ENCODE measurements at regions not wholly inside any gene's neighbourhood (a gene's known extent, or its start where the extent isn't known, plus 50 kb on each side); places are given as distances from the start of the nearest gene placed in this dataset.

DNA sequence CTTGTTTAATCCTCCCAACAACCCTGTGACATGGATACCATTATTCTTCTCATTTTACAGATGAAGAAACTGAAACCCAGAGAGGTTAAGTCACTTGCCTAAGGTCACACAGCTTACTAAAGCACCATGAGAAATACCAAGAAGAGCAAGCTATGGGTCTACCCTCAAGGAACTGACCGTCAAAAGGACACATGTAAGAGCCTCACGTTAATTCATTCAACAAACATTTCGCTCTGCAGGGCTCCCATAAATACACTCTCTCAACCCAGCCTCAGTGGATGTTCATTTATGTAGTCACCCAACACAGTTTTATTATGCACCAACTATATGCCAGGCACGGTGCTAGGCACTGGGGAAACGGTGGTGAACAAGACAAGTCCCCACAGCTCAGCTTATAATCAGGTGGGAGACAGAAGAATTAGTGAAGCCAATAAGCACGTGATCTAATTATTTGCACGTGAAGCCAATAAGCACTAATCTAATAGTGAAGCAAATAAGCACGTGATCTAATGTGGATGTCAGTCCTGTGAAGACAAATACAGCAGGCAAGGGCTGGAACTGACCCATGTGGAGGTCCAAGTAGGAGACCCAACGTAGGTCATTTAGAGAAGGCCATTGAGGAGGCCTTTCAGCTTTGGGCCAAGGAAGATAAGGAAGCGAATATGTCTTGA, 52.1 kb upstream of the ZBTB40 start:
- CTCF ChIA-PET (ENCODE audit: partially characterized antibody), result interaction anchor here (0.5 to 2.9 kb wide), 5 partner anchors 10 to 895 kb away, joined by 3 to 10 read pairs (median 4); no protein-coding TSS in a partner anchor
- FAIRE-seq, result peak; percentile 32

More for the DNA sequence above, 52.1 kb upstream of the ZBTB40 start:
- no peak overlapping the region for H3K56ac ChIP-seq (replicated peaks; ENCODE audit: insufficient read length, low read depth, low read length)
- H2AFZ ChIP-seq (ENCODE audit: low read length), result no peak overlapping the region
- no peak overlapping the region for H3K4ac ChIP-seq (replicated peaks; ENCODE audit: insufficient read length, low read depth, low read length)
- no peak overlapping the region for H2BK5ac ChIP-seq (ENCODE audit: low read depth, low read length)
- no peak overlapping the region for H3K14ac ChIP-seq (ENCODE audit: insufficient read length)
- WGBS, 2 experiments (ENCODE audit: extremely low coverage in 1 of 2, insufficient coverage in 1 of 2, insufficient read length in 1 of 2, insufficient replicate concordance in 2 of 2, low coverage in 1 of 2, low lambda C conversion rate in 2 of 2, missing lambda C conversion rate in 1 of 2), result 92% methylated on average over 10 of the region's 10 CpGs; no CpG with 5 or more reads in 1 of the 2 experiments
- H3K79me2 ChIP-seq (ENCODE audit: control insufficient read depth in 1 of 2, insufficient read depth in 2 of 2, low read length in 2 of 2), result no peaks in the 10 kb centered on the region
- H3K27ac ChIP-seq (ENCODE audit: low read depth, low read length), result no peak overlapping the region
- no peak overlapping the region for H3K18ac ChIP-seq (ENCODE audit: extremely low read depth, low read length)
- H3K4me3 ChIP-seq (ENCODE audit: extremely low read depth in 1 of 4, insufficient read depth in 2 of 4, low read depth in 3 of 4, low read length in 4 of 4), result no peak overlapping the region
- no peak overlapping the region for H2BK12ac ChIP-seq (ENCODE audit: low read depth, low read length)
- no peak overlapping the region for H3K23ac ChIP-seq (ENCODE audit: insufficient read length)
- H3K9ac ChIP-seq (replicated peaks in 1 of 4; ENCODE audit: extremely low read depth in 1 of 4, low read depth in 3 of 4, low read length in 3 of 4), result no peak overlapping the region
- no peaks in the 10 kb centered on the region; the same call in 1 of the 2 replicates for H3K23me2 ChIP-seq (ENCODE audit: low read depth, low read length)
- H2AK5ac ChIP-seq (ENCODE audit: low read depth, low read length), result no peak overlapping the region
- no peaks in the 10 kb centered on the region for H3K36me3 ChIP-seq (ENCODE audit: control insufficient read depth in 2 of 4, insufficient read depth in 4 of 4, low read length in 3 of 4)
- POLR2A ChIA-PET (ENCODE audit: partially characterized antibody), result no interaction called here
- H2BK15ac ChIP-seq (ENCODE audit: low read length), result no peak overlapping the region
- H3K4me1 ChIP-seq (replicated peaks in 1 of 4; ENCODE audit: control insufficient read depth in 3 of 4, insufficient read depth in 4 of 4, low read length in 3 of 4), result peaks cover 0 to 5% (median 0%) of the 10 kb centered on the region in 4 experiments; a peak in 5 of 7 replicates
- H2BK120ac ChIP-seq (replicated peaks; ENCODE audit: low read depth, low read length), result no peak overlapping the region
- H4K8ac ChIP-seq (ENCODE audit: extremely low read depth, insufficient read depth, low read length), result no peak overlapping the region
- H3K9me3 ChIP-seq (ENCODE audit: insufficient read depth in 2 of 2, low read depth in 1 of 2, low read length in 1 of 2), result no peaks in the 10 kb centered on the region
- peaks cover 0 to 1% (median 0%) of the 10 kb centered on the region in 4 experiments; a peak in 1 of 7 replicates for H3K27me3 ChIP-seq (replicated peaks in 1 of 4; ENCODE audit: control insufficient read depth in 3 of 4, extremely low read depth in 1 of 4, insufficient read depth in 3 of 4, low read length in 3 of 4)
- no peak overlapping the region for H4K91ac ChIP-seq (replicated peaks; ENCODE audit: insufficient read length, low read length)
- H3K79me1 ChIP-seq (ENCODE audit: low read depth, low read length), result no peaks in the 10 kb centered on the region
- H4K20me1 ChIP-seq (replicated peaks in 1 of 2; ENCODE audit: control insufficient read depth in 1 of 2, insufficient read depth in 2 of 2, low read length in 2 of 2), result no peaks in the 10 kb centered on the region
- no peak overlapping the region for H4K5ac ChIP-seq (ENCODE audit: insufficient read length, low read depth, low read length)
- no peak overlapping the region for H3K4me2 ChIP-seq (ENCODE audit: insufficient read depth in 1 of 2, low read depth in 2 of 2, low read length in 2 of 2)
- H2BK20ac ChIP-seq (ENCODE audit: low read length), result no peak overlapping the region
- TF ChIP-seq, protein P1, sequence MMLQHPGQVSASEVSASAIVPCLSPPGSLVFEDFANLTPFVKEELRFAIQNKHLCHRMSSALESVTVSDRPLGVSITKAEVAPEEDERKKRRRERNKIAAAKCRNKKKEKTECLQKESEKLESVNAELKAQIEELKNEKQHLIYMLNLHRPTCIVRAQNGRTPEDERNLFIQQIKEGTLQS (IDR thresholded peaks at IDR 0.05; ENCODE audit: insufficient read depth, low read depth, low read length), result no peak
- peak; percentile 57; the same call in 1 of the 2 replicates for TF ChIP-seq KDM1A (IDR thresholded peaks at IDR 0.05; ENCODE audit: borderline replicate concordance, low read length)
- DNase-seq (ENCODE audit: low read depth in 1 of 2, low spot score in 2 of 2), result no peak

Measured in H1 (cell line).